ENCODE measurements at regions not wholly inside any gene's neighbourhood (a gene's known extent, or its start where the extent isn't known, plus 50 kb on each side); places are given as distances from the start of the nearest gene placed in this dataset.

DNA sequence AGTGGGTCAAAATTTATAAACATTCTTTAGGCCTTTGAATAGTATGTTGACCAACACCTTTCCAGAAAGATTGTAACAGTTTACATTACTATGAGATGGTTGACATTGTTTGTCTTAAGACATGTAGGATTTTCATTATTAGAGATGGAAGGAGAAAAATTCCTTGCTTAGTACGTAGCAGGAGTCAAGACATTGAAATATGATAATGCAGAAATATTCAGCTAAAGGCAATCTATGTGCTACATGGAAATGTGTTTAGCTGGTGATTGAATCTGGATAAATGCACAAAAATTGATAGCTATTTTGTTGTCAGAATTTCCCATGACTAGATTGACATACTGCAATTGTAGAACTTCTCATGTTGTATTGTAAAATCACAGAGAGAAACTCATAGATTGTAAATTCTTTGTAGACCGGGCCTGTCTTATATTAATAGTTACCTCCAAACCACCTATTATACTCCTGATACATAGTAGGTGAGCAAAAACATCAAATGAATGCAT is 370.4 kb upstream of the CBLB start:
- ATAC-seq (no peak), DNase-seq (ENCODE audit: low spot score) (no peak)
- H3K9me2 ChIP-seq (ENCODE audit: insufficient read depth): no peaks in the 10 kb centered on the region
- TF ChIP-seq, protein P1, sequence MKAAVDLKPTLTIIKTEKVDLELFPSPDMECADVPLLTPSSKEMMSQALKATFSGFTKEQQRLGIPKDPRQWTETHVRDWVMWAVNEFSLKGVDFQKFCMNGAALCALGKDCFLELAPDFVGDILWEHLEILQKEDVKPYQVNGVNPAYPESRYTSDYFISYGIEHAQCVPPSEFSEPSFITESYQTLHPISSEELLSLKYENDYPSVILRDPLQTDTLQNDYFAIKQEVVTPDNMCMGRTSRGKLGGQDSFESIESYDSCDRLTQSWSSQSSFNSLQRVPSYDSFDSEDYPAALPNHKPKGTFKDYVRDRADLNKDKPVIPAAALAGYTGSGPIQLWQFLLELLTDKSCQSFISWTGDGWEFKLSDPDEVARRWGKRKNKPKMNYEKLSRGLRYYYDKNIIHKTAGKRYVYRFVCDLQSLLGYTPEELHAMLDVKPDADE (IDR thresholded peaks at IDR 0.05): no peak
- no peak for TF ChIP-seq EZH2 (IDR thresholded peaks at IDR 0.05; ENCODE audit: low read depth, unreplicated experiment)
- no peak for TF ChIP-seq ZNF331 (CRISPR knock-in tag; IDR thresholded peaks at IDR 0.05; ENCODE audit: low read depth)
- TF ChIP-seq EZH2phosphoT487 (IDR thresholded peaks at IDR 0.05; ENCODE audit: unreplicated experiment): no peak
- no peak overlapping the region for H2AFZ ChIP-seq
- H3K4me1 ChIP-seq (ENCODE audit: insufficient read depth): no peaks in the 10 kb centered on the region
- no peak overlapping the region for H3K27ac ChIP-seq (ENCODE audit: low read depth)
- no peak overlapping the region for H3K4me3 Mint-ChIP-seq
- H3K4me2 ChIP-seq: no peak overlapping the region
- peaks cover 4% of the 10 kb centered on the region; the same call in 1 of the 3 replicates for H3K4me1 Mint-ChIP-seq
- no peaks in the 10 kb centered on the region for H3K36me3 ChIP-seq (ENCODE audit: insufficient read depth)
- H3K27me3 ChIP-seq (ENCODE audit: insufficient read depth): no peaks in the 10 kb centered on the region
- H3K79me2 ChIP-seq (replicated peaks; ENCODE audit: insufficient read depth): no peaks in the 10 kb centered on the region
- peaks cover 6% of the 10 kb centered on the region for H3K36me3 Mint-ChIP-seq (ENCODE audit: low read depth)
- H3K9me3 Mint-ChIP-seq: peaks cover 16% of the 10 kb centered on the region
- H3K4me3 ChIP-seq: no peak overlapping the region
- no peaks in the 10 kb centered on the region for H3K27me3 Mint-ChIP-seq (ENCODE audit: insufficient read depth, low read depth, poor library complexity)
- H4K20me1 ChIP-seq (replicated peaks; ENCODE audit: insufficient read depth): no peaks in the 10 kb centered on the region
- no peak overlapping the region for H3K27ac Mint-ChIP-seq
- no peaks in the 10 kb centered on the region for H3F3A ChIP-seq (replicated peaks; ENCODE audit: low read depth)

DNA sequence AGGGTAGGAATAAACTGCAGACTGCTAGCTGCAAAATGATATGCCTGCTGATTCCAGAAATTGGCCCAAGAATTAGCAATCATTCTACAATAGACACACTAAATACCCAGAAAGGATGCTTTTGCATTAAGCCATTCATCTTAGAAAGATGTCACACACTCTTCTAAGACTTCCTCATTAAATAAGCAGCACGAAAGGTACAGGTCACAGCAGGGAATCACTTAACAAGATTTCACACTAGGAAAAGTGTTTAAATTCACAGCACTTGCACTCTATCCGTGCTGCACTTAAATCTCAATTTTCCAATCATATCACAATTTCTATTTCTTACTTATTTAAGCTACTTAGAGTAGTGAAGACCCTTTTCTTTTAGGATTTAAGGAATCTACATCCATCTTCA is 372.8 kb upstream of the CBLB start:
- H3K4me3 ChIP-seq: no peak overlapping the region
- no peaks in the 10 kb centered on the region for H3K36me3 ChIP-seq (ENCODE audit: insufficient read depth)
- H3K27ac ChIP-seq (ENCODE audit: low read depth): no peak overlapping the region
- H3K9me2 ChIP-seq (ENCODE audit: insufficient read depth): no peaks in the 10 kb centered on the region
- H3K9me3 Mint-ChIP-seq: peaks cover 8% of the 10 kb centered on the region
- ATAC-seq: no peak
- H3K79me2 ChIP-seq (replicated peaks; ENCODE audit: insufficient read depth): no peaks in the 10 kb centered on the region
- H3F3A ChIP-seq (replicated peaks; ENCODE audit: low read depth): no peaks in the 10 kb centered on the region
- no peak overlapping the region for H2AFZ ChIP-seq
- H3K4me1 Mint-ChIP-seq: peaks cover 4% of the 10 kb centered on the region; the same call in 1 of the 3 replicates
- H3K4me2 ChIP-seq: no peak overlapping the region
- no peak overlapping the region for H3K27ac Mint-ChIP-seq
- H3K27me3 ChIP-seq (ENCODE audit: insufficient read depth): no peaks in the 10 kb centered on the region
- no peaks in the 10 kb centered on the region for H4K20me1 ChIP-seq (replicated peaks; ENCODE audit: insufficient read depth)
- H3K4me3 Mint-ChIP-seq: no peak overlapping the region
- no peak for DNase-seq (ENCODE audit: low spot score)
- H3K4me1 ChIP-seq (ENCODE audit: insufficient read depth): no peaks in the 10 kb centered on the region
- no peaks in the 10 kb centered on the region for H3K27me3 Mint-ChIP-seq (ENCODE audit: insufficient read depth, low read depth, poor library complexity)
- peaks cover 5% of the 10 kb centered on the region for H3K36me3 Mint-ChIP-seq (ENCODE audit: low read depth)
- TF ChIP-seq, protein P2, sequence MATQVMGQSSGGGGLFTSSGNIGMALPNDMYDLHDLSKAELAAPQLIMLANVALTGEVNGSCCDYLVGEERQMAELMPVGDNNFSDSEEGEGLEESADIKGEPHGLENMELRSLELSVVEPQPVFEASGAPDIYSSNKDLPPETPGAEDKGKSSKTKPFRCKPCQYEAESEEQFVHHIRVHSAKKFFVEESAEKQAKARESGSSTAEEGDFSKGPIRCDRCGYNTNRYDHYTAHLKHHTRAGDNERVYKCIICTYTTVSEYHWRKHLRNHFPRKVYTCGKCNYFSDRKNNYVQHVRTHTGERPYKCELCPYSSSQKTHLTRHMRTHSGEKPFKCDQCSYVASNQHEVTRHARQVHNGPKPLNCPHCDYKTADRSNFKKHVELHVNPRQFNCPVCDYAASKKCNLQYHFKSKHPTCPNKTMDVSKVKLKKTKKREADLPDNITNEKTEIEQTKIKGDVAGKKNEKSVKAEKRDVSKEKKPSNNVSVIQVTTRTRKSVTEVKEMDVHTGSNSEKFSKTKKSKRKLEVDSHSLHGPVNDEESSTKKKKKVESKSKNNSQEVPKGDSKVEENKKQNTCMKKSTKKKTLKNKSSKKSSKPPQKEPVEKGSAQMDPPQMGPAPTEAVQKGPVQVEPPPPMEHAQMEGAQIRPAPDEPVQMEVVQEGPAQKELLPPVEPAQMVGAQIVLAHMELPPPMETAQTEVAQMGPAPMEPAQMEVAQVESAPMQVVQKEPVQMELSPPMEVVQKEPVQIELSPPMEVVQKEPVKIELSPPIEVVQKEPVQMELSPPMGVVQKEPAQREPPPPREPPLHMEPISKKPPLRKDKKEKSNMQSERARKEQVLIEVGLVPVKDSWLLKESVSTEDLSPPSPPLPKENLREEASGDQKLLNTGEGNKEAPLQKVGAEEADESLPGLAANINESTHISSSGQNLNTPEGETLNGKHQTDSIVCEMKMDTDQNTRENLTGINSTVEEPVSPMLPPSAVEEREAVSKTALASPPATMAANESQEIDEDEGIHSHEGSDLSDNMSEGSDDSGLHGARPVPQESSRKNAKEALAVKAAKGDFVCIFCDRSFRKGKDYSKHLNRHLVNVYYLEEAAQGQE (IDR thresholded peaks at IDR 0.05; ENCODE audit: unreplicated experiment): no peak
- TF ChIP-seq EZH2phosphoT487 (IDR thresholded peaks at IDR 0.05; ENCODE audit: unreplicated experiment) (no peak), NANOG (IDR thresholded peaks at IDR 0.05; ENCODE audit: borderline replicate concordance) (no peak), CREB1 (CRISPR knock-in tag; IDR thresholded peaks at IDR 0.05; ENCODE audit: low read depth) (no peak), POLR2AphosphoS5 (IDR thresholded peaks at IDR 0.05; ENCODE audit: low read depth) (no peak), ZNF331 (CRISPR knock-in tag; IDR thresholded peaks at IDR 0.05; ENCODE audit: low read depth) (no peak), JUNB (IDR thresholded peaks at IDR 0.05; ENCODE audit: unreplicated experiment) (no peak), EZH2 (IDR thresholded peaks at IDR 0.05; ENCODE audit: low read depth, unreplicated experiment) (no peak)
- TF ChIP-seq, protein P1 (IDR thresholded peaks at IDR 0.05): no peak

Data from GM23338 (cell line).